ENCODE measurements at regions not wholly inside any gene's neighbourhood (a gene's known extent, or its start where the extent isn't known, plus 50 kb on each side); places are given as distances from the start of the nearest gene placed in this dataset.

DNA sequence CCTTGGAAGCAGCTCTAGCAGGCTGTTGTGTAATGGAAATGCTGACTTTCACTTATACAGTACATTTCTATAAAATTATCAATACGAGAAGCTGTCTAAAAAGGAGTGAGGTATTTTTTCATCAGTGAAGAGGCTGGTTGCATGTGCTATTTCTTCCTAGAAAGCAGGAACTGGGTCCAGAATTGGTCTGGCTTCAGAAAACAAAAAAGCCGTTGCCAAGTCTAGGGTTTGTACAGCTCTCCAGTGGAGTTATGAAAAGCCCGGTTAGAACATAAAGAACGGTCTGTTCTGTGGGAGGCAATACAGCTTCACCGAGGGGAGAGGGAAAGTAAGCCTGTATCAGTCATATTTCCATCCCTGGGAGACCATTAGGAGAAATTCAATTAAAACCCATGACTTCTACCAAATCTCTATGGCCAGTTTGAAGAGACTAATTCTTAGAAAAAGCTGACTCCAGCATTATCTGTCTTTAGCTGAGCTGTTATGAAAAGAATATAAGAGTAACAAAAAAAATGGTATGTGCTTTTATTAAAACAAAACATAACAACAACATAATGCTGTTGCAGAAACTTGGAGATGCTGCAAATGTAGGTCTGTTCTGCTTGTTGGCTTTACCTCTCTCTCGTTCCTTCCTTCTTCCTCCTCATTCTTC is 217.0 kb downstream of the CMPK2 start:
- Histone ChIP-seq H2BK20ac (ENCODE audit: low read depth, low read length, poor library complexity, severe bottlenecking) (no peak overlapping the region), H4K8ac (replicated peaks; ENCODE audit: insufficient read length, low read depth, low read length) (no peak overlapping the region), H3K14ac (ENCODE audit: insufficient read depth, low read length) (no peak overlapping the region), H3K23me2 (ENCODE audit: insufficient read length, low read depth, low read length, poor library complexity, severe bottlenecking) (no peaks in the 10 kb centered on the region), H3K56ac (ENCODE audit: insufficient read length, low read depth, low read length) (no peak overlapping the region), H2BK15ac (ENCODE audit: low read depth, low read length) (no peak overlapping the region), H4K5ac (ENCODE audit: insufficient read length, low read depth, low read length) (no peak overlapping the region), H4K20me1 (ENCODE audit: control insufficient read depth, insufficient read depth, insufficient read length) (no peaks in the 10 kb centered on the region), H3K23ac (ENCODE audit: insufficient read length, low read depth, low read length) (no peak overlapping the region), H3K9me3 (ENCODE audit: control insufficient read depth, low read depth, low read length) (no peaks in the 10 kb centered on the region), H3K18ac (ENCODE audit: insufficient read length, low read depth, low read length) (no peak overlapping the region), H4K91ac (ENCODE audit: insufficient read length, low read depth, low read length) (no peak overlapping the region), H2BK5ac (ENCODE audit: insufficient read length, low read length) (no peak overlapping the region), H3K27ac (ENCODE audit: insufficient read length, low read depth, low read length) (no peak overlapping the region), H3K4me2 (ENCODE audit: insufficient read depth, insufficient read length, low read length) (no peak overlapping the region), H3K4me1 (ENCODE audit: insufficient read depth, low read length) (no peaks in the 10 kb centered on the region), H3T11ph (ENCODE audit: low read length) (no peak overlapping the region), H3K9ac (ENCODE audit: extremely low read depth, insufficient read length, low read length) (no peak overlapping the region), H2AK5ac (ENCODE audit: insufficient read length, low read length) (no peak overlapping the region), H2BK120ac (ENCODE audit: low read depth, low read length, poor library complexity, severe bottlenecking) (no peak overlapping the region), H3K27me3 (ENCODE audit: insufficient read depth, low read length) (no peaks in the 10 kb centered on the region), H3K79me2 (ENCODE audit: insufficient read depth, low read length) (no peaks in the 10 kb centered on the region), H2AFZ (ENCODE audit: low read length) (no peak overlapping the region), H3K79me1 (ENCODE audit: insufficient read depth, low read depth, low read length, poor library complexity, severe bottlenecking) (no peaks in the 10 kb centered on the region), H3K4ac (ENCODE audit: low read depth, low read length) (no peak overlapping the region), H2BK12ac (ENCODE audit: insufficient read length, low read depth, low read length) (no peak overlapping the region)
- Mint-ChIP-seq H3K27ac (no peak overlapping the region), H3K9me3 (no peaks in the 10 kb centered on the region), H3K27me3 (ENCODE audit: low read depth) (no peaks in the 10 kb centered on the region; the same call in 1 of the 2 replicates), H3K4me1 (peaks cover 2 to 6% of the 10 kb centered on the region in 2 experiments; a peak in 2 of 4 replicates), H3K4me3 (no peak overlapping the region), H3K36me3 (ENCODE audit: insufficient read depth in 1 of 3, low read depth in 3 of 3) (no peaks in the 10 kb centered on the region; a peak in 2 of 7 replicates)
- no peak for DNase-seq
- TF ChIP-seq, protein P1, sequence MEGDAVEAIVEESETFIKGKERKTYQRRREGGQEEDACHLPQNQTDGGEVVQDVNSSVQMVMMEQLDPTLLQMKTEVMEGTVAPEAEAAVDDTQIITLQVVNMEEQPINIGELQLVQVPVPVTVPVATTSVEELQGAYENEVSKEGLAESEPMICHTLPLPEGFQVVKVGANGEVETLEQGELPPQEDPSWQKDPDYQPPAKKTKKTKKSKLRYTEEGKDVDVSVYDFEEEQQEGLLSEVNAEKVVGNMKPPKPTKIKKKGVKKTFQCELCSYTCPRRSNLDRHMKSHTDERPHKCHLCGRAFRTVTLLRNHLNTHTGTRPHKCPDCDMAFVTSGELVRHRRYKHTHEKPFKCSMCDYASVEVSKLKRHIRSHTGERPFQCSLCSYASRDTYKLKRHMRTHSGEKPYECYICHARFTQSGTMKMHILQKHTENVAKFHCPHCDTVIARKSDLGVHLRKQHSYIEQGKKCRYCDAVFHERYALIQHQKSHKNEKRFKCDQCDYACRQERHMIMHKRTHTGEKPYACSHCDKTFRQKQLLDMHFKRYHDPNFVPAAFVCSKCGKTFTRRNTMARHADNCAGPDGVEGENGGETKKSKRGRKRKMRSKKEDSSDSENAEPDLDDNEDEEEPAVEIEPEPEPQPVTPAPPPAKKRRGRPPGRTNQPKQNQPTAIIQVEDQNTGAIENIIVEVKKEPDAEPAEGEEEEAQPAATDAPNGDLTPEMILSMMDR (conservative IDR thresholded peaks at IDR 0.05): no peak
- no CpG with 5 or more reads among the region's 6 CpGs for WGBS (ENCODE audit: extremely low coverage, insufficient read length, low lambda C conversion rate)

All from H9 (cell line).